Breast epithelium (tissue), 3 donors: ENCODE measurements at regions not wholly inside any gene's neighbourhood (a gene's known extent, or its start where the extent isn't known, plus 50 kb on each side); places are given as distances from the start of the nearest gene placed in this dataset.

Source experiments
- POLR2AphosphoS5 ChIP-seq, 3 donors: sonication (generic); formaldehyde crosslinking; IDR thresholded peaks; one replicate each; pipeline ENCODE4 v1.6.1; 2017; ENCODE audit warnings: antibody characterized with exemption in 3 of 3
- TF ChIP-seq, protein P1 (sequence below), 3 donors: fragments of 450-650 bp; IDR thresholded peaks; one replicate each; pipeline ENCODE4 v1.5.1; 2016 to 2017; ENCODE audit warnings: antibody characterized with exemption in 3 of 3, mild to moderate bottlenecking in 3 of 3, moderate library complexity in 3 of 3

DNA sequence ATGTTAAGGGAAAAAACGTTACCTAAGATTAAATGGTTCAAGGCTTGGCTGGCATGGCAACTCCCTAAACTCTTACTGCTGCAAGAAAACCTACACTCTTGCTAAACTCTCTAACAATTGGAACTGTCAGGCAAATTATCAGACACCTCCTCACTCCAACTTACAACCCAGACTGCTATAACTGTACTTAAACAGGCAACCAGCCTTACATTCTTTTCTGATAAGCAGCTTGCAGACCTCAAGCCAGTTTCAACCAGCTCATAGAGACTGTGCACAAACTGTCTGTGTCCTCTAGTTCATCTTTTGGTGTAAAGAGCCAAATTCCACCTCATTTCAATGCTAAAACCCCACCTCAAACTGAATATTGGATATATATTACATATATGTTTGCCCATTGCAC lies 504.9 kb downstream of the UBE2NL start:
- TF ChIP-seq, protein P1, sequence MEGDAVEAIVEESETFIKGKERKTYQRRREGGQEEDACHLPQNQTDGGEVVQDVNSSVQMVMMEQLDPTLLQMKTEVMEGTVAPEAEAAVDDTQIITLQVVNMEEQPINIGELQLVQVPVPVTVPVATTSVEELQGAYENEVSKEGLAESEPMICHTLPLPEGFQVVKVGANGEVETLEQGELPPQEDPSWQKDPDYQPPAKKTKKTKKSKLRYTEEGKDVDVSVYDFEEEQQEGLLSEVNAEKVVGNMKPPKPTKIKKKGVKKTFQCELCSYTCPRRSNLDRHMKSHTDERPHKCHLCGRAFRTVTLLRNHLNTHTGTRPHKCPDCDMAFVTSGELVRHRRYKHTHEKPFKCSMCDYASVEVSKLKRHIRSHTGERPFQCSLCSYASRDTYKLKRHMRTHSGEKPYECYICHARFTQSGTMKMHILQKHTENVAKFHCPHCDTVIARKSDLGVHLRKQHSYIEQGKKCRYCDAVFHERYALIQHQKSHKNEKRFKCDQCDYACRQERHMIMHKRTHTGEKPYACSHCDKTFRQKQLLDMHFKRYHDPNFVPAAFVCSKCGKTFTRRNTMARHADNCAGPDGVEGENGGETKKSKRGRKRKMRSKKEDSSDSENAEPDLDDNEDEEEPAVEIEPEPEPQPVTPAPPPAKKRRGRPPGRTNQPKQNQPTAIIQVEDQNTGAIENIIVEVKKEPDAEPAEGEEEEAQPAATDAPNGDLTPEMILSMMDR (IDR thresholded peaks at IDR 0.05): no peak
- no peak for TF ChIP-seq POLR2AphosphoS5 (IDR thresholded peaks at IDR 0.05)
